Fibroblast of pulmonary artery (primary cell): ENCODE measurements at regions not wholly inside any gene's neighbourhood (a gene's known extent, or its start where the extent isn't known, plus 50 kb on each side); places are given as distances from the start of the nearest gene placed in this dataset.

Experiments used
- DNase-seq: peaks from one replicate; pipeline ENCODE4 v3.0.0-alpha.2; 2010; ENCODE audit warnings: low read depth
- H3K4me3 ChIP-seq: replicated peaks from 2 replicates; pipeline ENCODE4 v1.5.1; 2011; ENCODE audit warnings: low read depth, mild to moderate bottlenecking, control low read depth, low read length, moderate library complexity
- TF ChIP-seq, protein P1 (sequence below): IDR thresholded peaks from 2 replicates; pipeline ENCODE4 v1.5.1; 2011; ENCODE audit warnings: mild to moderate bottlenecking, control low read depth, low read length, inconsistent platforms; ENCODE audit errors: missing control alignments

DNA sequence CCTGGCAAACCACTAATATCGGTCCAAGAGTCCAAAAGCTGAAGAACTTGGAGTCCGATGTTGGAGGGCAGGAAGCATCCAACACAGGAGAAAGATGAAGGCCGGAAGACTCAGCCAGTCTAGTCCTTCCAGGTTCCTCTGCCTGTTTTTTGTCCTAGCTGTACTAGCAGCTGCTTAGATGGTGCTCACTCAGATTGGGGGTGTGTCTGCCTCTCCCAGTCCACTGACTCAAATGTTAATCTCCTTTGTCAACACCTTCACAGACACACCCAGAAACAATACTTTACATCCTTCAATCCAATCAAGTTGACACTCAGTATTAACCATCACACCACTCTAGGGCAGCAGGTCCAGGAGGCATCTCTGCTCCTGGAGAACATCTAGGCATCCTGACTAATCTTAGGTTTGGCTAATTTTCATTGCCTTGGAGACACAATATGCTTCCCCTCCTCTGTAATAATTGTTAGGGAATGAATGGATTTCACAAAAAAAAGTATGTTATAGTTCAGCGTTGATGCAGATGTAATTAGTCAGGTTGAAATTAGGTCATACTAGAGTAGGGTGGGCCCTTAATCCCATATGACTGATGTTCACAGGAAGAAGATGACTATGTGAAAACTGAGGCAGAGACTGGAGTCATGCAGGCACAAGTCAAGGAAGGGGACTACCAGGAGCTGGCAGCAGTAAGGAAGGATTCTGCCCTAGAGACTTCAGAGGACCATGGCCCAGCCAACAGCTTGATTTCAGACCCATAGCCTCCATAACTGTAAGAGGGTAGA is 183.4 kb downstream of the RBM26 start:
- TF ChIP-seq, protein P1, sequence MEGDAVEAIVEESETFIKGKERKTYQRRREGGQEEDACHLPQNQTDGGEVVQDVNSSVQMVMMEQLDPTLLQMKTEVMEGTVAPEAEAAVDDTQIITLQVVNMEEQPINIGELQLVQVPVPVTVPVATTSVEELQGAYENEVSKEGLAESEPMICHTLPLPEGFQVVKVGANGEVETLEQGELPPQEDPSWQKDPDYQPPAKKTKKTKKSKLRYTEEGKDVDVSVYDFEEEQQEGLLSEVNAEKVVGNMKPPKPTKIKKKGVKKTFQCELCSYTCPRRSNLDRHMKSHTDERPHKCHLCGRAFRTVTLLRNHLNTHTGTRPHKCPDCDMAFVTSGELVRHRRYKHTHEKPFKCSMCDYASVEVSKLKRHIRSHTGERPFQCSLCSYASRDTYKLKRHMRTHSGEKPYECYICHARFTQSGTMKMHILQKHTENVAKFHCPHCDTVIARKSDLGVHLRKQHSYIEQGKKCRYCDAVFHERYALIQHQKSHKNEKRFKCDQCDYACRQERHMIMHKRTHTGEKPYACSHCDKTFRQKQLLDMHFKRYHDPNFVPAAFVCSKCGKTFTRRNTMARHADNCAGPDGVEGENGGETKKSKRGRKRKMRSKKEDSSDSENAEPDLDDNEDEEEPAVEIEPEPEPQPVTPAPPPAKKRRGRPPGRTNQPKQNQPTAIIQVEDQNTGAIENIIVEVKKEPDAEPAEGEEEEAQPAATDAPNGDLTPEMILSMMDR, result no peak
- DNase-seq, result no peak
- H3K4me3 ChIP-seq, result no peak overlapping the region

DNA sequence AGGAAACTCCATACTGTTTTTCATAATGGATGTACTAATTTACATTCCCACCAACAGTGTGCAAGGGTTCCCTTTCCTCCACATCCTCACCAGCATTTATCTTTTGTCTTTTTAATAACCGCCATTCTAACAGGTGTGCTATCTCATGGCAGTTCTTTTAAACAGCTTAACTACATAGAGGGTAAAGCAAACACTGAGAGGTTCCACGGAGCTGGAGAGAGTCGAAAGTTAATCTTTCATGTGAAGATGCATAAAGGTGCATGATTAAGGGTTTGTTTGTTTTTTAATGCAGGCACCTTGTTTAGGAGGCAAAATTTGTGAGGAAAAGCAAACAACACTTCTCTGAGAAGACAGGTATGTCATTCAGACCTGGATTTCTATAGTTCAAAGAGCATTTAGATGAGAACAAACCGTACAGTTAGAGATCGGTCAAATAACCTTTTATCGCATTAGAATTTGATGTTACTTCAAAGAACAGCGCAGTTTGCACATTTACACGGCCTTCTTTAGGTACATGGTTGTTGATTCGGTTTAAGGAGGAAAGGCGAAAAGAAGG is 193.9 kb downstream of the RBM26 start:
- H3K4me3 ChIP-seq, result no peak overlapping the region
- DNase-seq, result no peak
- TF ChIP-seq, protein P1, result no peak

DNA sequence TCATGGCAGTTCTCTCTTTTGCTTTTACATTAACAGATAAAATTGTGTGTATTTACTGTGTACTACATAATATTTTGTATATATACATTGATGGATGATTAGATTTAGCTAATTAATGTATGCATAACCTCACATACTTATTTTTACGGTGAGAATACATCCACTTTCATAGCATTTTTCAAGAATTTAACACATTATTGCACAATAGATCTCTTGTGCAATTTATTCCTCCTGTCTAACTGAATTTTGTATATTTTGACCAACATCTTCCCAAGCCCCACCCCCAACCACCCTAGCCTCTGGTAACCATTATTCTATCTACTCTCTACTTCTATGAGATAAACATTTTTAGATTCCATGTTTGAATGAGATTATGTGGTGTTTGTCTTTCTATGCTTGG is 194.7 kb downstream of the RBM26 start:
- no peak for DNase-seq
- TF ChIP-seq, protein P1, result no peak
- H3K4me3 ChIP-seq, result no peak overlapping the region

DNA sequence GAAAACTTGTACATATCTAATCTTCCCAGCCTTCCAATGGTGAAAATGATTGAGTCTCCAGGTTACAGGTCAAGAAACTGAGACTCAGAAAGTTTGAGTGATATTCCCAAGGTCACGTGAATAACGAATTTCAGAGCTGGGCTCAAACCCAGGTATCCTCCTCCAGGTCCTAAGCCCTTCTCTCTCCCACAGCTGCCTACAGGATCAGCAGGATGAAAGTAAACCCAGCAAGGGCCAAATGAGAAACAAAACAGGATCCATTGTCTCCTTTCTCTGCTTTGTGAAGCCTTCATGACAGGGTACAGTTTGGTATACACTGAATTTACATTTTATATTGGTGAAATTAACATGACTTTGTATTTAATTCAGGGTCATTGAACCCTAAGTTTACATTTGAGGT is 208.1 kb downstream of the RBM26 start:
- no peak for DNase-seq
- TF ChIP-seq, protein P1, result no peak
- H3K4me3 ChIP-seq, result no peak overlapping the region

DNA sequence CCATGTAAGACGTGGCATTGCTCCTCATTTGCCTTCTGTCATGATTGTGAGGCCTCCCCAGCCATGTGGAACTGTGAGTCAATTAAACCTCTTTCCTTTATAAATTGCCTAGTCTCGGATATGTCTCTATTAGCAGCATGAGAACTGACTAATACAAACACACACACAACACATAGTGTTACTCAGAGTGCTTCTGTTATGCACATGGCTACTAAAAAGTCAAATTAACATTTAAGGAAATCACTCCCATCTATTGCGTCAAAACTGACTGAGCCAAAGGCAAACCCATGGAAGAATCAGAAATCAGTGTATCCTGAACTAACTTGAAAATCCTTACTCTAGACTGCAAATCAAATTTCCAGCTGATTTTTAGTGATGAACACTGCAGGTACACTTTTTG is 209.2 kb downstream of the RBM26 start:
- H3K4me3 ChIP-seq, result no peak overlapping the region
- DNase-seq, result no peak
- TF ChIP-seq, protein P1, result no peak

DNA sequence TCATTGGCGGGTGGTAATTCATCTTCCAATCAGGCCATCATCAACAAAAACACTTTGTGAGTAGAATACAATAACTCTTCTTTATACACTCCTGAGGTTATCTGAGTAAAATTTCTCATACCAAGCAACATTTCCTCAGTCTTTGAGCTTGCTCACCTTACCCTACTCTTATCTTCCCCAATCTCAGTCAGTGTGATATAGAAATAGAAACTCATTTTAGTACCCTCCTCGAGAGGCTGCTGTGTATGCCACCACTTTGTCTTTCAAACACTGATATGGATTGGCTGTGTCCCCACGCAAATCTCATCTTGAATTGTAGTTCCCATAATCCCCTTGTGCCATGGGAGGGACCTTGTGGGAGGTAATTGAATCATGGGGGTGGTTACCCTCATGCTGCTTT is 209.7 kb downstream of the RBM26 start:
- no peak overlapping the region for H3K4me3 ChIP-seq
- TF ChIP-seq, protein P1, result no peak
- no peak for DNase-seq

DNA sequence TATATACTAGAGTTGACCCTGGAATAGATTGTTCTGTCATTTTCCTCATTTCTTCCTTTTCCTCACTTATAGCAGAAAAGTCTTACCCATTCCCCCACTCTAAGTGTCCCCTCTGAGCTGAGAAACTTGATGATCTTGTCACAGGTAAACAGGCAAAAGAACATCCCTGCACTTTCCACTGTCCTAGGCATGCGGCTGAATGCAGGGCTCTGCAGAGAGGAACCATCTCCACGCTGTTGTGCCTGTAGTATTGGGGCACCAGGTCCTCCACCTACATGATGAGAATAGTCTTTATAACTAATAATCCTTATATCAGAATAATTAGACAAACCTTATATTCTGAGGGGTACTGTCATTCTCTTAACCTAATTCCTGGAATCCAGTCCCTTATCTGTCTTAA is 211.3 kb downstream of the RBM26 start:
- DNase-seq, result no peak
- TF ChIP-seq, protein P1, result no peak
- no peak overlapping the region for H3K4me3 ChIP-seq
